Stimulated activated CD4-positive, alpha-beta T cell treated with anti-CD3 and anti-CD28 coated beads, Interleukin-2, amount 100 ng/mL, for 4 hours (primary cell): ENCODE measurements at regions not wholly inside any gene's neighbourhood (a gene's known extent, or its start where the extent isn't known, plus 50 kb on each side); places are given as distances from the start of the nearest gene placed in this dataset.

Experiments used
- DNase-seq: peaks from one replicate; pipeline ENCODE4 v3.0.0-alpha.2; 2020; ENCODE audit warnings: low read depth

DNA sequence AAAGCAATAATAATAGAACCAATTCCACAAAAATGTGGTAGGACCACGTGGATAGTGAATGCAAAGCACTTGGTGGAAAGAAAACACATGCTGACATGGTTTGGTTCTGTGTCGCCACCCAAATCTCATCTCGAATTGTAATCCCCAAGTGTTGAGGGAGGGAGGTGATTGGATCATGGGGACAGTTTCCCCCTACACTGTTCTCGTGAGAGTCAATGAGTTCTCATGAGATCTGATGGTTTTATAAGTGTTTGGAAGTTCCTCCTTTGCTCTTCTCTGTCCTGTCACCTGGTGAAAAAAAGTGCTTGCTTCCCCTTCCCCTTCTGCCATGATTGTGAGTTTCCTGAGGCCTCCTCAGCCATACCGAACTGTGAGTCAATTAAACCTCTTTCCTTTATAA lies 421.9 kb upstream of the CADM1 start:
- no peak for DNase-seq

DNA sequence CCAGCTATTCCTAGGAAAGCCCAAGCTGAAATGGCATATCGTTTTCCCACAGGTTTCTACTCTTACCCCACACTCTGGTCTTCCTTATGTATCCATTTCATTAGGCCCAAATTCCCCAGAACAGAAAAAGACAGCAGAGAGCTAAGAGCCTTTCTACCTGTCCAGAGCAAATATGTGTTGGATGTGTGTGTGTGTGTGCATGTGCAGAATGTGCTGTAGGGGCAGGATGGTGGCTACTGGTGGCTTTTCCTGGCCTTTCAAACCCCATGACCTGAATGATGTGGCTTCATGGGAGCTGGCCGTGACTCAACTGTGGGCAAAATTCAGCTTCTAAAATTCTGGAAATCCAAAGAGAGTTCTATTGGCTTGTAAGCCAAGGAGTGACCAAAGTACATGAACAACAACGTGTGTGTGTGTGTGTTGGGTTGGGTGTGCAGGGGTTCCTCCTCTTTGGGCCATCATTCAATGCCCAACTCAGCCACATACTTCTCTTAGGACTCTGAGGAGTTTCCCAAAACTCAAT lies 421.4 kb upstream of the CADM1 start:
- no peak for DNase-seq

DNA sequence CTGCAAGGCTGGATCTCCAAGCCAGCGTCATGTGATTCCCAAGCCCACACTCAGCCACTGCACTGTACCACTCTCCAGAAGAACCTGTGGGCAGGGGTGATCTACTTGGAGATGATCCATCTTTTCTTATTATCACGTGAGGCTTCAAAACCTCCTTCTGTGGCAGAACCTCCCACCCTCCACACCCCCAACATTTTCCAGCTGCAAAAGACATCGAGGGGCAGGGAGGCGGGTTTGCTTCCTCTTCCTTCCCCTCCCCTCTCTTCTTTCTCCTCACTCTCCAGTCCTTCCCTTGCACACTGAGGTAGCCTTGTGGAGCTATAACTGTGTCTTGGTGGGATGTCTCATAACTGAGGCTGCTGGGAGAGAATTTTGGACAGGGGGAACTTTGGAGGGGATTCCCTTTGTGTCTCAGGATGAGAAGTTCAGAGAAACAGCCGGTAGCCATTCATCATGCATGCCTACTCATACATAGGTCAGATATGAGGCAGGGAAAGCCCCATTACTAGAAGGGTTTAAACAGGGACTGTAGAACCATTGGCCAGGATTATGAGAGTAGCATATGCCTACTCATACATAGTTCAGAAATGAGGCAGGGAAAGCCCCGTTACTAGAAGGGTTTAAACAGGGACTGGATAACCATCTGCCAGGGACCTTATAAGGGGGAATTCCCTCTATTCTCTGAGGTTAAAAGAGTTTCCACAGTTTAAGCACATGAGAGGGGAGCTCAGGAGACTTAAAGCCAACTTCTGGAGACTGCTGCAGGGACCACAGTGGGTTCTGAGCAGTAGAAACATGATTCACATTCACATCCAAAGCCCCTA lies 420.7 kb upstream of the CADM1 start:
- DNase-seq: no peak

DNA sequence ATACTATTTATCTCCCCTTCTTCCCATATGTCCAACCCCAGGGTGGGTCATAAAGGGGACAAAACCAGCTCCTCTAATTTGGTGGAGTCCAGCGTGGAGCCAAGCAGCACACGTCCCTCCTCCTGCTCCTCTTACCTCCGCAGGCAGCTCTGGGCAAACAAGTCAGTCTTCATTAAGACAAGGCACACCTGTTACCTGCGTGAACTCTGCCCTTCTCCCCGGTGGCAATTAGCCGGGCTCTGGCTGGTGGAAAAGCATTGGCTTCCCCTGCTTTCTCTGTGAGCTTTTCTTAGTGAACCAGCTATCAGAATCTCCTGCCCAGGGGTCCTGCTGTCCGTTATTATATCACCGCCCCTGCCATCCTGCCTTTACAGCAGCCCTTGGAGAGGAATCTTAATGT lies 418.7 kb upstream of the CADM1 start:
- DNase-seq: no peak

GRCh38 chr11:115921986-115922385 lies 417.8 kb upstream of the CADM1 start:
- DNase-seq: no peak

DNA sequence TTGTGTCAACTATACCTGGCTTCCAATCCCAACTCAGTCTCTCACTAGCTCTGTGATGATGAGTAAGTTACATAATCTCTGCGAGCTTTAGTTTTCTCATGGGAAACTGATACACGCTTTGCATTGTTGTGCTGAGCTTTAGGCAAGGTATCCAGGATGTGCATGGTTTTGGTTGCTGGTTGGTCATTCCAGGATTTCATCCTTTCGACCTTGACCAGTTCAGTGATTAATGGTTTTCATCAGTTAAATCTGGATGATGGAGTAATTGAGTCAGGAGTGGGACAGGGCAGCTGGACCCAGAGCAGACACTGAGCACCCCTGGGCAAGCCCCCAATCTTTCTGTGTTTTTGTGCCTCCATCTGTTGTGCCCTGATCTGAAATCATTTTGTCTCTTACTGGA lies 417.3 kb upstream of the CADM1 start:
- no peak for DNase-seq

GRCh38 chr11:115920841-115921480 lies 416.7 kb upstream of the CADM1 start:
- DNase-seq: no peak

GRCh38 chr11:115920092-115920461 lies 415.9 kb upstream of the CADM1 start:
- no peak for DNase-seq

GRCh38 chr11:115919341-115920091 lies 415.3 kb upstream of the CADM1 start:
- no peak for DNase-seq

DNA sequence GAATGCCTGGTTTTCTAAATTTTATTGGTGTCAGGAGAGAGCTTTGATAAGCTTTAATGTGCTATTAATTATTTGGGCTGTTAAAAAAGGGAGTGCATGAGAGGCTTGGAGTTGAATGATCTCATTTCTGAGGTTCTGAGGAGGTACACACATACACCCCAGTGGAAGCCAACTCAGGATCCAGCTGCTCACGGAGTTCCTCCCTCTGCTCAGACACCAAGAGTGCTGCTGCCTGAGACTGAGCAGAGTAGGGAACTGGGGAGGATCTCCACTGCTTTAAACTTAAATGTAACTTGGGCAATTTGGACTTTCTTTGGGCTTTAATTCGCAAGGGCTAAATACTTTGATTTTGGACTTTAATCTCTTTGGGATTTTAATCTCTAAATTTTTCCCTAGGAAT lies 414.4 kb upstream of the CADM1 start:
- no peak for DNase-seq

DNA sequence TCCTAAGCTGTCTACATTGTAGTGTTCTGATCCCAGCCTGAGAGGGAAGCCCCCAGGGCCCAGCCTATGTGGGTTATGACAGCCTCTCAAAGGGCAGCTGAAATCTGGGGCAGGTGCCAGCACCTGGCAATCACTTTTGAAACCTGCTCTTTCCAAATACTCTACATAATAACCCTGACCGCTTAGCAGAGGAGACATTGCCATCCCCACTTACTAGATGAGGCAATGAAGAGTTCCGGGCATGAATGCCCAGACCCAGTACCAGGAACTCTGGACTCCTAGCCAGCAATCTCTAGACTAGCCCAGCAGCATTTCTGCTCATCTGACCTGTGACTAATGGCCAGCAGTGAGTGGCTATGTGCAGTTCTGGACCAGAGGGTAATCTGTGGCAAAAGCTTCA lies 412.4 kb upstream of the CADM1 start:
- DNase-seq: no peak

- DNase-seq: no peak
These were observed 408.3 kb upstream of the CADM1 start for GRCh38 chr11:115912484-115912945.

DNA sequence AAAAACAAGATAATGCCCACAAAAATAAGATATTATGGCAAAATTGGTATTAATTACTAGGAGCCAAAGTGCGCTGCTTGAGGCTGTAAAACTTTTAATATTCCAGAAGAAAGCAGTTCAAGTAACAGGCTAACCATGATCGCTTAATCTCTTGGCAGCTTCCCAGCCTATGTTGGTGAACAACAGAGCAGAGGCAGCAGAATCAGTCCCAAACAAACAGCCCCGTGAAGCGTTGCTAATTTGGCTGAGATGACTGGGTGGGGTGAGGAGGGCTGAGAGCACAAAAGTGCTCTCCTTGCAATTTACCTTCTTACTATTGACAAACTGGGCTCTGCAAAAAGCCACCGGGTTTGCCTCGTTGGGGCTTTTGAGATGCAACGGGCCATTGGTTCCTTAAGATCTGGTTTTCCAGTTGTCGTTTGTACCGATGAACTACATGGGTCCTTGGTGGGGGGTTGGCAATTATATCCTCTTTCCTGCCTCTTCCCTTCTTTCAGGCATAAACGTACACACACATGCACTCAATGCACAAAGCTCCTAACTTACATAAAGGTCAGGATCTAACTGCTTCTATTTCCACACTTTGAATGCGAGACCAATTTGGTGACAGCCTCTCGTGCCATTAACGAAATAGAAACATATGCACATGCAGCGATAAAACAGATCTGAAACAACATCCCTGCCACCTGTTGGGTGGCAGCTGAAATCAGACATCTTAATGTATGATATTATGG lies 407.6 kb upstream of the CADM1 start:
- no peak for DNase-seq

GRCh38 chr11:115910379-115910778 lies 406.2 kb upstream of the CADM1 start:
- no peak for DNase-seq

GRCh38 chr11:115906171-115906570 lies 402.0 kb upstream of the CADM1 start:
- DNase-seq: no peak

- no peak for DNase-seq
These were observed 401.3 kb upstream of the CADM1 start for GRCh38 chr11:115905341-115906000.

DNA sequence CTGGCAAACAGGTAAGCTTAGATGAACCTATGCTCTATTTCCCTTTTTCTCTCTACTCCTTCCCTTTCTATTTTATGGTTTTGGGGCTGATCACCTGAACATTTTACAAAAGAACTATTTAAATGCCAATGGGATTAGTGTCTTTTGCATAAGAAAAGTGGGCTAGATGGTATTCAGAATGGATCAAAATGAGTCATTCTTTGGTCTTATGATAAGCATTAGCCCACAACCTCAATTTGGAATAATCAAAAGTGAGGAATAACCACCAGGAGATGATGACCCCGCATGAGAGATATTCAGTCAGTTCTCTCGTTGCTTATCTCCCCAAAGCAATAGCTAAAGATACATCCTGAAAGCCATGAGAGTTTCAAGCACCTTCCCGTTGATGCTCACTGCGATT lies 399.0 kb upstream of the CADM1 start:
- DNase-seq: no peak

DNA sequence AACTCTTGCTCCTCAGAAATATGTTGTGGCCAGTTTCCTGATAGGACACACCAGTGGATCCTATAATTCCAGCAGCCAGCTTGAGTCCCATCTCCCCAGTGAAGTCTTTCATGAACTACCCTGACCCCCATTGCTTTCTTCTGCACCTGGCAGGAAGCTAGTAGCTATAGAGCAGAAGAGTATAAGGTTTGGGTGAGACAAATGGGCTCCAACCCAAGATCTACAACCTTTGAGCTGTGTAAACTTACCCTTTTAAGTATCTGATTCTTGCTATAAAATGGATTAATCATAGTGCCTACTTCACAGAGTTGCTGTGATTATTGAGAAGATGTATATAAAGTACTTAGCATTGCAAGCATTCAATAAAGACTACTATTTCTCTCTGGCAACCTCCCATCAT lies 396.9 kb upstream of the CADM1 start:
- no peak for DNase-seq

DNA sequence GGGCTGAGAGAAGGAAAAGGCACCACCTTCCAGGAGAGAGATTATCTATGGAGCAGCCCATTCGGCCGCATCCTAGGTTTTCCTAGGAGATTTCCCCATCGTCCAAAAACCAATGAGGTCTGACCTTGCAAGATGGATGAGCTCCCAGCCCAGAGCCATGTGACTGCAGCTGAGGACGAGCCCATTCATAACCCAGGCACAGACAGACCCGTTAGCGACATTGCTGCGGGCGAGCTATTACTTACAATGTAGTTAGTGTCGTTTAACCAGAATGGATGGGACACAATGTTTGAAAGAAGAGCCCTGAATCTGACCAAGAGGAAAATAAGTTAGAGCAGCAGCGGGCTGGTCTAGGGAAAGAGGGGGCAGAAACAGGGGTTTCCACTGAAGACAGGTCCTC lies 395.9 kb upstream of the CADM1 start:
- DNase-seq: no peak

DNA sequence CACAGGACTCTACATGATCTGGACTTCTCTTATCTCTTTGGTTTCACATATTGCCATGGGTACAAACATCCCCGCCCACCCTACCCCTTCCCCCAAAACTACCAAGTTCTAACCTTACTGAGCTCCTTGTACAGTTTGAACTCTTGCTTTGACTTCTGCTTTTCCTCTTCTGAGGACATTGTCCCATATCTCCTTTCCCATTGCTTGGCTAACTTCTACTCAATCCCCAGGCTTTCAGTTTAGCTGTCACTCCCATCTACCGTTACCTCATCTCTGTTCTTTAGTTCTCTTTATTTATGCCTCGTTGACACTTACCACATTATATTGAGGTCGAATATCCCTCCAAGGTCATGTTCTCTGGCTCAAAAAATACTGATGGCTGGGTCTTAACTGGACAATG lies 393.5 kb upstream of the CADM1 start:
- DNase-seq: no peak

DNA sequence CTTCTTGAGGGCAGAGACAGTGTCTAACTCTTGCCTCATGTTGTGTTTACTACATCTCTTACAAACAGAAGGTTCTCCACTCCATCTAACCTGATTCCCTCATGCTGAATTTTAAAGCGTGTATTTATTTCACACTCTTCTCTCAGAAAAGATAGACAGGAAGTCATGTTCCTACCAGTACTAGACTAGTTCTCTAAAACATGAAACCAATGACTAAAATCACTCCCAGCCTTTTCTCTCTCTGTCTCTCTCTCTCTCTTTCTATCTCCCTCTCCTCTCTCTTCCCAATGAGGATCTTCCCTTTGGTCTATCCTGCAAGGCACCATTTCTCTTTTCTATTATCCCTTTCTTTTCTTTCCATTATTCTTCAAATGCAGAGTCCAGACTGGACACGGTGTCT lies 391.9 kb upstream of the CADM1 start:
- no peak for DNase-seq

DNA sequence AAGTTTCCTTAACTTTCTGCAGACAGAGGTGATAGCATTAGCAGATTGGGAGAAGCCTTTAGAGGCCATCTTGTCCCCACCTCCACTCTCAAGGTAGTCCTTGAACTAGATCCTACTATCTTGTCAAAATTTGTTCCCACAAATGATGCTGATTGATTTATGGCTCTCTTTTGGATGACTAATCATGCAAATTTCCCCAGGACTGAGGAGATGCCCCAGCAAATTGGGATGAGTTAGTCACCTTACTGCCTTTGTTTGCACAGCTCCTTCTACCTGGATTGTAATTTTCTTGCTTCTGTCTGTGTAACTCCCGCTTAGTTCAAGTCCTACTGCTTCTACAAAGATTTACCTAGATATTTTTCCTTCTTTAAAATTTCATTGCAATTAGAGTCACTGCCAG lies 391.4 kb upstream of the CADM1 start:
- no peak for DNase-seq
